ENCODE measurements at regions not wholly inside any gene's neighbourhood (a gene's known extent, or its start where the extent isn't known, plus 50 kb on each side); places are given as distances from the start of the nearest gene placed in this dataset.
"Not testable (repeated sequence)": the region's sequence is repeated elsewhere in the genome, so short reads cannot be mapped to it uniquely, and the experiment has no call there.

- no peak for DNase-seq
These were observed 179.5 kb downstream of the JCAD start for GRCh38 chr10:29879862-29880261.

GRCh38 chr10:29878492-29878891 is 180.9 kb downstream of the JCAD start:
- no peak for DNase-seq

GRCh38 chr10:29877793-29878491 is 181.4 kb downstream of the JCAD start:
- no peak for DNase-seq

- DNase-seq: no peak
These were observed 183.3 kb downstream of the JCAD start for GRCh38 chr10:29876008-29876555.

- no peak for DNase-seq
These were observed 184.6 kb downstream of the JCAD start for GRCh38 chr10:29874606-29875269.

GRCh38 chr10:29873941-29874484 is 185.4 kb downstream of the JCAD start:
- DNase-seq: peak; percentile 16

GRCh38 chr10:29870522-29871044 is 188.8 kb downstream of the JCAD start:
- no peak for DNase-seq

- no peak for DNase-seq
These were observed 189.8 kb downstream of the JCAD start for GRCh38 chr10:29869593-29869992.

- no peak for DNase-seq
These were observed 193.0 kb downstream of the JCAD start for GRCh38 chr10:29866356-29866755.

- no peak for DNase-seq
These were observed 193.6 kb downstream of the JCAD start for GRCh38 chr10:29865700-29866355.

- DNase-seq: peak; percentile 92
These were observed 196.3 kb downstream of the JCAD start for GRCh38 chr10:29862923-29863614.

GRCh38 chr10:29861811-29862505 is 197.4 kb downstream of the JCAD start:
- peak; percentile 96 for DNase-seq

GRCh38 chr10:29861231-29861630 is 198.2 kb downstream of the JCAD start:
- DNase-seq: not testable (repeated sequence)

- DNase-seq: peak; percentile 85
These were observed 199.2 kb downstream of the JCAD start for GRCh38 chr10:29860166-29860565.

- DNase-seq: peak; percentile 43
These were observed 199.8 kb downstream of the JCAD start for GRCh38 chr10:29859521-29860130.

GRCh38 chr10:29858702-29859267 is 200.6 kb downstream of the JCAD start:
- no peak for DNase-seq

- DNase-seq: peak; percentile 55
These were observed 201.3 kb downstream of the JCAD start for GRCh38 chr10:29857843-29858701.

GRCh38 chr10:29856295-29856694 is 203.1 kb downstream of the JCAD start:
- DNase-seq: no peak

GRCh38 chr10:29853913-29854312 is 205.5 kb downstream of the JCAD start:
- DNase-seq: no peak

- DNase-seq: no peak
These were observed 208.1 kb downstream of the JCAD start for GRCh38 chr10:29851241-29851640.
